ENCODE measurements at regions not wholly inside any gene's neighbourhood (a gene's known extent, or its start where the extent isn't known, plus 50 kb on each side); places are given as distances from the start of the nearest gene placed in this dataset.

DNA sequence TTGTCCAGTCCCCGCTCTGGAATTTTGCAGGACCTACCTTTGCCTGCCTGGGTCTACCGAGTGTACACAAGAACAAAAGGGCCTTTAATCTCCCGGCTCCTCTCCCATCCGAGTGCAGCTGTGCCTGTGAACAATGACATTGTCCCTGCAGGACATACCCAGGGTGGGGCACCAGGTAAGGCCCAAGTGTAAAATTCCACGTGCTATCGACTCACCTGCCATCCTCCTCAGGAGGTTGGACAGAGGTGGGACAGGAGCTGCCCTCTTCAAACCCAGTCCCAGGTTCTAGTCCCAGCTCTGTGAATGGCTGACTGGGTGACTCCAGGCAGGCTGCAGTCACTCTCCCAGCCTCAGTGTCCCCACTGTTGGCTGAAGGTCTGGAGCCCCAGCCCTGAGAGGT is 159.6 kb upstream of the ALDH1B1 start:
- TF ChIP-seq, protein P1, sequence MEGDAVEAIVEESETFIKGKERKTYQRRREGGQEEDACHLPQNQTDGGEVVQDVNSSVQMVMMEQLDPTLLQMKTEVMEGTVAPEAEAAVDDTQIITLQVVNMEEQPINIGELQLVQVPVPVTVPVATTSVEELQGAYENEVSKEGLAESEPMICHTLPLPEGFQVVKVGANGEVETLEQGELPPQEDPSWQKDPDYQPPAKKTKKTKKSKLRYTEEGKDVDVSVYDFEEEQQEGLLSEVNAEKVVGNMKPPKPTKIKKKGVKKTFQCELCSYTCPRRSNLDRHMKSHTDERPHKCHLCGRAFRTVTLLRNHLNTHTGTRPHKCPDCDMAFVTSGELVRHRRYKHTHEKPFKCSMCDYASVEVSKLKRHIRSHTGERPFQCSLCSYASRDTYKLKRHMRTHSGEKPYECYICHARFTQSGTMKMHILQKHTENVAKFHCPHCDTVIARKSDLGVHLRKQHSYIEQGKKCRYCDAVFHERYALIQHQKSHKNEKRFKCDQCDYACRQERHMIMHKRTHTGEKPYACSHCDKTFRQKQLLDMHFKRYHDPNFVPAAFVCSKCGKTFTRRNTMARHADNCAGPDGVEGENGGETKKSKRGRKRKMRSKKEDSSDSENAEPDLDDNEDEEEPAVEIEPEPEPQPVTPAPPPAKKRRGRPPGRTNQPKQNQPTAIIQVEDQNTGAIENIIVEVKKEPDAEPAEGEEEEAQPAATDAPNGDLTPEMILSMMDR (IDR thresholded peaks at IDR 0.05), result no peak
- Histone ChIP-seq H2AFZ (no peak overlapping the region), H3K27ac (no peak overlapping the region), H3K79me2 (no peaks in the 10 kb centered on the region), H3K27me3 (ENCODE audit: control insufficient read depth, insufficient read depth, low read length) (no peaks in the 10 kb centered on the region), H3K36me3 (ENCODE audit: control insufficient read depth, insufficient read depth, low read length) (no peaks in the 10 kb centered on the region), H3K9me3 (ENCODE audit: control insufficient read depth, low read length) (no peaks in the 10 kb centered on the region), H3K4me2 (ENCODE audit: low read length) (no peak overlapping the region), H3K4me3 (ENCODE audit: low read depth, low read length) (no peak overlapping the region), H3K4me1 (no peaks in the 10 kb centered on the region), H3K9ac (no peak overlapping the region)

DNA sequence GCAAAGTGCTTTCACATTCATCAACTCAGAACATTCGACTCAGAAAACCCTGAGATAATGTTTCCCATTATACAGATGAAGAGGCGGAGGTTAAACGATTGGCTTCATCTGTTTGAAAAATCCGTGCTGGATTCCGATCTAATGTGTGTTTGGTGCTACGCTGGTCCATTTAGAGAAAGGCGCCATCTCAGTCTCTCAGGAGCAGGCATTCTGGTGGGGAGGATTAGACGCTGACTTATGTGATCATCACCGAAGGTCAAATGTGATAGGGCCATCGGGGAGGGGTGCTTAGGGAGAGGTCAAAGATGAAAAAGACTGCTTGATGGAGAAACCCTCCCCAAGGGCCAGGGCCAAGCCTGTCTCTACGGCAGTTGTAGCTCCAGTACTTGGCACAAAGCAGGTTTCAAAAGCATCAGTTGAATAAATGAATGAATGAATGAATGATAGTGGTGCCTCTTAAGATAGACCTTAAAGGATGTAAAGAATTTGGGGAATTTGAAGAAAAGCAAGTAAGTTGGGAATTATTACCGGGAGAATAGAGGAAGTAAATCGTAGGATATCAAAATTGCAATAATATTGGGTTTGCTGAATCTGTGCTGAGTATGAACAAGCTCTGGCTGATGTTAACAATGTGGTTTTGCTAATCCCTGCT is 160.6 kb upstream of the SHB start:
- Histone ChIP-seq H3K4me1 (no peaks in the 10 kb centered on the region), H3K27me3 (ENCODE audit: control insufficient read depth, insufficient read depth, low read length) (no peaks in the 10 kb centered on the region), H2AFZ (no peak overlapping the region), H3K79me2 (no peaks in the 10 kb centered on the region), H3K9me3 (ENCODE audit: control insufficient read depth, low read length) (no peaks in the 10 kb centered on the region), H3K4me2 (ENCODE audit: low read length) (no peak overlapping the region), H3K36me3 (ENCODE audit: control insufficient read depth, insufficient read depth, low read length) (no peaks in the 10 kb centered on the region), H3K27ac (no peak overlapping the region), H3K4me3 (ENCODE audit: low read depth, low read length) (no peak overlapping the region), H3K9ac (no peak overlapping the region)
- TF ChIP-seq, protein P1 (IDR thresholded peaks at IDR 0.05), result no peak

DNA sequence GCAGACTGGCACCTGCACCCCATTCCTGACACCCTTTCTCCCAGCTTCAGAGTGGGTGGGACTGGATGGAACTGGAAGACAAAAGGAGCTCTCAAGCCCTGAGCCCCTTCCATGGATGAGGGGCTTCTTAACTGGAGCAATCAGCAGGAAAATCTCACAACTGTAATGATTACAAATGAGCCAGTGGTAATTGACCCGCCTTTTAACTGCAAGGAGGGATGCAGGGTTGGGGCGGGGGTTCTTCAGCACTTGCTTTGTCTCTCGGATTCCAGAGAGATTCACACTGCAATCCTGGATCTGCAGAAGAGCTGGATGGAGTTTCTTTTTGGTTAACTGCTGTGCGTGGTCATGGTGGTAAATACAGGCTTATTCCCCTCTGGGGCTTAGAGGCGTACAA is 160.1 kb upstream of the SHB start:
- H3K9ac ChIP-seq, result no peak overlapping the region
- no peak overlapping the region for H3K27ac ChIP-seq
- H3K4me2 ChIP-seq (ENCODE audit: low read length), result no peak overlapping the region
- H3K36me3 ChIP-seq (ENCODE audit: control insufficient read depth, insufficient read depth, low read length), result no peaks in the 10 kb centered on the region
- H2AFZ ChIP-seq, result no peak overlapping the region
- H3K4me1 ChIP-seq, result no peaks in the 10 kb centered on the region
- no peaks in the 10 kb centered on the region for H3K79me2 ChIP-seq
- TF ChIP-seq, protein P1 (IDR thresholded peaks at IDR 0.05), result no peak
- H3K9me3 ChIP-seq (ENCODE audit: control insufficient read depth, low read length), result no peaks in the 10 kb centered on the region
- H3K4me3 ChIP-seq (ENCODE audit: low read depth, low read length), result no peak overlapping the region
- H3K27me3 ChIP-seq (ENCODE audit: control insufficient read depth, insufficient read depth, low read length), result no peaks in the 10 kb centered on the region

DNA sequence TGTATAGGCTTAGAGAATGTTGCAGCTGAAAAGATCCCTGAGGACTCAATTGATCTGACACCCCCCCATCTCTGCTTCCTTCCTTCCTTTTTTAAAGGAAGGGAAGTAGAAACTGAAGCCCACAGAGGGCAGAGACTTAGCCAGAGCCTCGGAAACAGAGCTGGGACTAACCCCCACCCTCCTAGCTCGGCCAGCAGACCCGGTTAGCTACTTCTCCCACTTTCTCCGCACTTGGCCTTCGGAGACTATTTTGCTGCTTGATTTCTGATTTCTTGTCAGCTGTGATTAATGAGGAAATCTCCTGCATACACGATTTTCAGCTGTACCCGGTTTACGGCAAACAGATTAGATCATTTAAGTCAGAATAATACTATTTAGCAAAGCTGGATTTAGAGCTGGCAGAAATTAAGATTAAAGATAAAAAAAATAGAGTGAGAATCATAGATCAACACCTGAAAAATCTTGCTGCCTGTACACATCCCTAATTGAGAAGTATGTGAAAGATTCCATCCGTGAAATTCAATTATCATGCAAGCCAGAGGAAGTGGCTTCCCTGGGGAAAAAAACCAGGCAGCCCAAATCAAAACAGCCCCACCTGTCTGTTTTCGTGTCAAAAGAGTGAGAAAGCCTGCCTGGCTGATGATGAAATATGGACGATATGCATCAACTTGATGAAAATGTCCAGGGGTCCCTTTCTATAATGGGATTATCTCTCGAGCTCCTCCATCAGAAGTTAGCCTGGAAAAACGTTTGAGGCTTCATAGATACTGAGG is 159.5 kb upstream of the SHB start:
- no peaks in the 10 kb centered on the region for H3K79me2 ChIP-seq
- H3K27me3 ChIP-seq (ENCODE audit: control insufficient read depth, insufficient read depth, low read length), result no peaks in the 10 kb centered on the region
- H3K4me3 ChIP-seq (ENCODE audit: low read depth, low read length), result no peak overlapping the region
- TF ChIP-seq, protein P1 (IDR thresholded peaks at IDR 0.05), result no peak
- no peak overlapping the region for H2AFZ ChIP-seq
- H3K27ac ChIP-seq, result no peak overlapping the region
- no peaks in the 10 kb centered on the region for H3K4me1 ChIP-seq
- no peaks in the 10 kb centered on the region for H3K36me3 ChIP-seq (ENCODE audit: control insufficient read depth, insufficient read depth, low read length)
- H3K9ac ChIP-seq, result no peak overlapping the region
- H3K9me3 ChIP-seq (ENCODE audit: control insufficient read depth, low read length), result no peaks in the 10 kb centered on the region
- H3K4me2 ChIP-seq (ENCODE audit: low read length), result no peak overlapping the region
